SK-N-MC (cell line): ENCODE measurements at regions not wholly inside any gene's neighbourhood (a gene's known extent, or its start where the extent isn't known, plus 50 kb on each side); places are given as distances from the start of the nearest gene placed in this dataset.

Experiments used
- EZH2 ChIP-seq: fragments of 200-600 bp; sonication (generic); IDR thresholded peaks from one replicate; pipeline ENCODE4 v1.6.1; 2017; ENCODE audit warnings: antibody characterized with exemption
- POLR2AphosphoS5 ChIP-seq: IDR thresholded peaks from 2 replicates; pipeline ENCODE4 v1.6.1; 2012; ENCODE audit warnings: mild to moderate bottlenecking, low read depth, low read length, borderline replicate concordance

GRCh38 chr7:32330602-32331001 lies 159.6 kb downstream of the LSM5 start:
- TF ChIP-seq POLR2AphosphoS5 (no peak), EZH2 (no peak)
